ENCODE measurements at regions not wholly inside any gene's neighbourhood (a gene's known extent, or its start where the extent isn't known, plus 50 kb on each side); places are given as distances from the start of the nearest gene placed in this dataset.

DNA sequence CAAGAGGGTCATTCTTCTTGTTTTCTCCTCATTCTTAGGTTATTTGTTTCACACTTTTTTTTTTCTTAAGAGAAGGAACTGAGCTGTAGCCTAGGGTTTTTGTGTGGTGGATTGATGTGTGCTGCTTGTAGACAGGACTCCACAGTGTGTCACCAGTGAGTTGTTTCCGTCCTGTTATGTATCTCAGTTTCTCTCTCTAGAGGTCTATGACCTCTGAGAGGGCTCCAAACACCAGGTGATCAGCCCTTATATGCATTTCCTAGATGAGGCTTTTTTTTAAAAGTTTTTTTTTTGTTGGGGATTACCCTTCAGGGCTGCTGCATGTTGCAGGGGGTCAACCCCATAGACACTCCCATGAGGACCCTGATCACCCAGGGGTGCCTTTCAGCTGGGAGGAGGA is 124.2 kb upstream of the MAST4 start:
- TF ChIP-seq EP300 (IDR thresholded peaks at IDR 0.05; ENCODE audit: low read depth) = no peak
- TF ChIP-seq CTCF (IDR thresholded peaks at IDR 0.05) = no peak
